Transverse colon (tissue), 4 donors: ENCODE measurements at regions not wholly inside any gene's neighbourhood (a gene's known extent, or its start where the extent isn't known, plus 50 kb on each side); places are given as distances from the start of the nearest gene placed in this dataset.

Experiments
- EP300 ChIP-seq: sonication (generic); formaldehyde crosslinking; IDR thresholded peaks from one replicate; pipeline ENCODE4 v1.6.1; 2017; ENCODE audit warnings: antibody characterized with exemption, low read depth
- POLR2AphosphoS5 ChIP-seq, 3 donors: sonication (generic); formaldehyde crosslinking; IDR thresholded peaks; one replicate each; pipeline ENCODE4 v1.6.1; 2016; ENCODE audit warnings: antibody characterized with exemption in 3 of 3
- TF ChIP-seq, protein P1 (sequence below), 5 experiments: fragments of 200-600 bp in 3 of 5; fragments of 450-650 bp in 2 of 5; sonication (generic) in 3 of 5; IDR thresholded peaks; 1 replicate in 2 of 5; 2 replicates in 3 of 5; pipeline ENCODE4 v1.5.1; 2016 to 2017; ENCODE audit warnings: antibody characterized with exemption in 5 of 5, inconsistent platforms in 3 of 5, mild to moderate bottlenecking in 2 of 5, moderate library complexity in 1 of 5

DNA sequence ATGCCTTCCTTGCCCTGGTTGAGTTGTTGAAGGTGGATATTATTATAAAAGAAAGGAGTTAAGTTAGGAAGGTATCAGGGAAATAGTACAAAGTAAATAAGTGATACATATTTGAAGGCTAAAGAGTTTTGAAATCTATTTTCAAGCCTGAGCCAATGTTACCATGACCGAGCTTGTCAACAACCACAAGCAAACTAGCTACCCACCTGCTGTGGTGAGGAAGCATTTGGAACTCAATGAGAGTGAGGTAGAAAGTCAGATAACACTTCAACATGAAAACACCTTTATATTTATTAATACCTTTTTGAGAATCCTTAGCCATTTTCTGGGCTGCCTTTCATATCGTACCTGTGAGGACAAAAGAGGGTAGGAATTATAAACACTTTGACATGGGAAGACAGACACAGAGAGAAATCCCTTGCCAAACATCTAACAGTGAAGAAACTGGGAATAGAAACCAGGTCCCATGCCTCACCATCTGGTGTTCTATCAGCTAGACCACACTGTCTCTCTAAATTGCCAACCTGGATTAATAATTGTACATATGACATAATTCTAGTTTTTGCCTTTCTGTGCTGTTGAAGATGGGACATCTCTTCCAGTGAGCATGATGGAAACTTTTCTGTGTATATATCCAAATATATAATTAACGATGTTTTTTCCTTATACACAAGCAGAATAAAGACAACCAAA is 606.4 kb upstream of the NR3C2 start:
- TF ChIP-seq, protein P1, sequence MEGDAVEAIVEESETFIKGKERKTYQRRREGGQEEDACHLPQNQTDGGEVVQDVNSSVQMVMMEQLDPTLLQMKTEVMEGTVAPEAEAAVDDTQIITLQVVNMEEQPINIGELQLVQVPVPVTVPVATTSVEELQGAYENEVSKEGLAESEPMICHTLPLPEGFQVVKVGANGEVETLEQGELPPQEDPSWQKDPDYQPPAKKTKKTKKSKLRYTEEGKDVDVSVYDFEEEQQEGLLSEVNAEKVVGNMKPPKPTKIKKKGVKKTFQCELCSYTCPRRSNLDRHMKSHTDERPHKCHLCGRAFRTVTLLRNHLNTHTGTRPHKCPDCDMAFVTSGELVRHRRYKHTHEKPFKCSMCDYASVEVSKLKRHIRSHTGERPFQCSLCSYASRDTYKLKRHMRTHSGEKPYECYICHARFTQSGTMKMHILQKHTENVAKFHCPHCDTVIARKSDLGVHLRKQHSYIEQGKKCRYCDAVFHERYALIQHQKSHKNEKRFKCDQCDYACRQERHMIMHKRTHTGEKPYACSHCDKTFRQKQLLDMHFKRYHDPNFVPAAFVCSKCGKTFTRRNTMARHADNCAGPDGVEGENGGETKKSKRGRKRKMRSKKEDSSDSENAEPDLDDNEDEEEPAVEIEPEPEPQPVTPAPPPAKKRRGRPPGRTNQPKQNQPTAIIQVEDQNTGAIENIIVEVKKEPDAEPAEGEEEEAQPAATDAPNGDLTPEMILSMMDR (IDR thresholded peaks at IDR 0.05) = no peak
- TF ChIP-seq EP300 (no peak), POLR2AphosphoS5 (IDR thresholded peaks at IDR 0.05) (no peak)
